Heart left ventricle (tissue), 13 donors: ENCODE measurements at regions not wholly inside any gene's neighbourhood (a gene's known extent, or its start where the extent isn't known, plus 50 kb on each side); places are given as distances from the start of the nearest gene placed in this dataset.

Experiments
- POLR2A ChIP-seq, 2 donors: fragments of 450-650 bp; IDR thresholded peaks; one replicate each; pipeline ENCODE4 v1.6.1; 2017; ENCODE audit warnings: antibody characterized with exemption in 2 of 2, mild to moderate bottlenecking in 2 of 2, moderate library complexity in 2 of 2
- TF ChIP-seq, protein P1 (sequence below), 12 donors: fragments of 200-600 bp; sonication (generic) in 4 of 12; IDR thresholded peaks; one replicate each; pipeline versions ENCODE4 v1.5.0 to v1.8.0; 2018 to 2022; ENCODE audit warnings: antibody characterized with exemption in 12 of 12, mild to moderate bottlenecking in 5 of 12
- donor health status: ischemic (EF 13 %, LVEDD 7.1; RV severe dilation, severe dysfunction).
- donor health status: DM: no; HTN: yes; CAD: no.
- donor health status: DM: no; HTN: no; CAD: no.
- donor health status: ischemic (EF 25% LVEDD 6.9; RV normal size, moderate dysfunction).
- donor health status: ischemic (EF 25% LVEDD 5.7; RV mildly dilated, moderate dysfunction).
- donor health status: ischemic (EF 35%, LVEDD 5.7; RV mildly dilated, moderate dysfunction).
- donor health status: nonischemic (EF 11% LVEDD 7.7; RV severe dilation, severe dysfunction).
- donor health status: DM: yes; HTN: yes; CAD: no.
- donor health status: PGD.
- donor health status: ischemic (EF 29% LVEDD 5.4; RV normal size, mild dysfunction).
- donor health status: nonischemic (EF 23%, LVEDD 6.1; RV moderate dilation, normal function).

DNA sequence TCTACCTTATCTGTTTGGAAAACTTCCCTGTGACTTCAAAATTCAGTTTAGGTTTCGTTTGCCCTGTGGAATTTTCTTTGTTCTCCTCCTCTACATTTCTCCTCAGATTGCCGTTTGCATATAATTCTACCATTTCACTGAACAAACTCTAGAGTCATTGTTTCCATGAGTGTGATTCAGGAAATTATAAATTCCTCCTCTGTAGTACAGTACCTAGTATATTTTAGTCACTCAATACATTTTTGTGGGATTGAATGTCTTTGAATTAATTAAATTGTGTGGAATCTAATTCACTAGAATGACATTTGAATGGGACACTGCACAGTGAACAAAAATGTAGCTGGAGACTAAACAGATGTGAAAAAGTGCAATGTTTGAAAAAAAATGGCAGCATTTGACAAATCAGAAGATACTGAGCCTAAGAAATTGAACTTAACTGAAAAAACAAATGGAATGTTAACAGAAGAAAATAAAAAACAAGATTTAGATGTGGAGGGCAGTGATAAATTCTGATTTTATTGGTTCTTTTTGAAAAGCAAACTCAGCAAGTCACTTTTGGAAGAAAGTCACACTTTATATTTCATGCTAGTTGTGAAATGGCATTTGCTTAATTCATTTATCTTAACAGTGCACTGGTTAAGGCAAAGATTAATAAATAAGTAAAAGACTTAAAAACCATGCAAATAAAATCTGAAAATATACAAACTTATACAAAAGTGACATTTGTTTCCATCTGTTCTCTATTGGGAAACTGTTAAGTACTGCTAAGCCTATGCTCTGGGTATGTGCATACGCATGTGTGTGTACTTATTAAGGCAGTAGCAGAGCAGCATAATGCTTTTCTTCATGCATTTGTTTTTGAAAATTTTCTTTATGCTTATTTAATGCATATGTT lies 512.3 kb downstream of the FAT4 start:
- TF ChIP-seq, protein P1, sequence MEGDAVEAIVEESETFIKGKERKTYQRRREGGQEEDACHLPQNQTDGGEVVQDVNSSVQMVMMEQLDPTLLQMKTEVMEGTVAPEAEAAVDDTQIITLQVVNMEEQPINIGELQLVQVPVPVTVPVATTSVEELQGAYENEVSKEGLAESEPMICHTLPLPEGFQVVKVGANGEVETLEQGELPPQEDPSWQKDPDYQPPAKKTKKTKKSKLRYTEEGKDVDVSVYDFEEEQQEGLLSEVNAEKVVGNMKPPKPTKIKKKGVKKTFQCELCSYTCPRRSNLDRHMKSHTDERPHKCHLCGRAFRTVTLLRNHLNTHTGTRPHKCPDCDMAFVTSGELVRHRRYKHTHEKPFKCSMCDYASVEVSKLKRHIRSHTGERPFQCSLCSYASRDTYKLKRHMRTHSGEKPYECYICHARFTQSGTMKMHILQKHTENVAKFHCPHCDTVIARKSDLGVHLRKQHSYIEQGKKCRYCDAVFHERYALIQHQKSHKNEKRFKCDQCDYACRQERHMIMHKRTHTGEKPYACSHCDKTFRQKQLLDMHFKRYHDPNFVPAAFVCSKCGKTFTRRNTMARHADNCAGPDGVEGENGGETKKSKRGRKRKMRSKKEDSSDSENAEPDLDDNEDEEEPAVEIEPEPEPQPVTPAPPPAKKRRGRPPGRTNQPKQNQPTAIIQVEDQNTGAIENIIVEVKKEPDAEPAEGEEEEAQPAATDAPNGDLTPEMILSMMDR (IDR thresholded peaks at IDR 0.05): no peak
- no peak for TF ChIP-seq POLR2A (IDR thresholded peaks at IDR 0.05)
